Neural cell (in vitro differentiated cells): ENCODE measurements at regions not wholly inside any gene's neighbourhood (a gene's known extent, or its start where the extent isn't known, plus 50 kb on each side); places are given as distances from the start of the nearest gene placed in this dataset.

Experiments used
- CTCF ChIP-seq: fragments of 450-650 bp; IDR thresholded peaks from 2 replicates; pipeline ENCODE4 v1.5.1; 2014; ENCODE audit warnings: antibody characterized with exemption, mild to moderate bottlenecking, moderate library complexity; ENCODE audit not compliant: poor library complexity, severe bottlenecking
- EP300 ChIP-seq: fragments of 450-650 bp; conservative IDR thresholded peaks from 2 replicates; pipeline ENCODE4 v1.6.1; 2014; ENCODE audit warnings: antibody characterized with exemption, mild to moderate bottlenecking, moderate library complexity; ENCODE audit not compliant: poor library complexity, severe bottlenecking
- EZH2 ChIP-seq: fragments of 200-600, 300-800 bp; shearing (Covaris generic), sonication (generic); IDR thresholded peaks from 2 replicates; pipeline ENCODE4 v1.6.1; 2014; ENCODE audit warnings: antibody characterized with exemption, low read length, borderline replicate concordance, mild to moderate bottlenecking; ENCODE audit not compliant: insufficient read depth, poor library complexity, severe bottlenecking
- RAD21 ChIP-seq: fragments of 450-650 bp; conservative IDR thresholded peaks from 2 replicates; pipeline ENCODE4 v1.6.1; 2014; ENCODE audit warnings: antibody characterized with exemption, mild to moderate bottlenecking, moderate library complexity
- REST ChIP-seq: IDR thresholded peaks from 2 replicates; pipeline ENCODE4 v1.6.1; 2012; ENCODE audit warnings: borderline replicate concordance
- TAF1 ChIP-seq: IDR thresholded peaks from 2 replicates; pipeline ENCODE4 v1.6.1; 2012; ENCODE audit warnings: low read depth

GRCh38 chr4:14871676-14872430, 130.4 kb upstream of the CPEB2 start:
- TF ChIP-seq RAD21 (no peak), EP300 (no peak), EZH2 (no peak), REST (no peak), CTCF (no peak), TAF1 (no peak)
